ENCODE measurements at regions not wholly inside any gene's neighbourhood (a gene's known extent, or its start where the extent isn't known, plus 50 kb on each side); places are given as distances from the start of the nearest gene placed in this dataset.

- Histone ChIP-seq H2AFZ (no peak overlapping the region), H3K4me2 (no peak overlapping the region), H3K36me3 (ENCODE audit: low read depth) (no peaks in the 10 kb centered on the region), H3K79me2 (ENCODE audit: low read depth) (no peaks in the 10 kb centered on the region), H4K20me1 (ENCODE audit: insufficient read depth) (no peaks in the 10 kb centered on the region), H3K27me3 (ENCODE audit: insufficient read depth, low read depth) (no peaks in the 10 kb centered on the region), H3K9me2 (ENCODE audit: insufficient read depth) (no peaks in the 10 kb centered on the region), H3K9me3 (ENCODE audit: insufficient read depth, low read depth) (no peaks in the 10 kb centered on the region), H3K4me1 (replicated peaks; ENCODE audit: insufficient read depth) (no peaks in the 10 kb centered on the region), H3F3A (ENCODE audit: insufficient read depth, low read depth) (no peaks in the 10 kb centered on the region), H3K27ac (no peak overlapping the region), H3K4me3 (no peak overlapping the region)
- no peak for TF ChIP-seq EZH2 (IDR thresholded peaks at IDR 0.05; ENCODE audit: low read depth)
- no peak for TF ChIP-seq CTCF (conservative IDR thresholded peaks at IDR 0.05)
- no TSS peak for BruUV-seq (replicated peaks)
- intact Hi-C loops (cut with micrococcal nuclease; ENCODE audit: unreplicated experiment), result no loop called here
- ChIA-PET POLR2A (ENCODE audit: unreplicated experiment) (no interaction called here), CTCF (no interaction called here)
- no peak for DNase-seq
These were observed 191.7 kb upstream of the GADL1 start for GRCh38 chr3:31086148-31086547.

GRCh38 chr3:31086698-31087097, 192.2 kb upstream of the GADL1 start:
- Histone ChIP-seq H3K27ac (no peak overlapping the region), H2AFZ (no peak overlapping the region), H3F3A (ENCODE audit: insufficient read depth, low read depth) (no peaks in the 10 kb centered on the region), H3K9me3 (ENCODE audit: insufficient read depth, low read depth) (no peaks in the 10 kb centered on the region), H3K4me1 (replicated peaks; ENCODE audit: insufficient read depth) (no peaks in the 10 kb centered on the region), H3K9me2 (ENCODE audit: insufficient read depth) (no peaks in the 10 kb centered on the region), H3K4me3 (no peak overlapping the region), H3K79me2 (ENCODE audit: low read depth) (no peaks in the 10 kb centered on the region), H3K27me3 (ENCODE audit: insufficient read depth, low read depth) (no peaks in the 10 kb centered on the region), H3K4me2 (no peak overlapping the region), H4K20me1 (ENCODE audit: insufficient read depth) (no peaks in the 10 kb centered on the region), H3K36me3 (ENCODE audit: low read depth) (no peaks in the 10 kb centered on the region)
- no peak for DNase-seq
- POLR2A ChIA-PET (ENCODE audit: unreplicated experiment), result no interaction called here
- intact Hi-C loops (cut with micrococcal nuclease; ENCODE audit: unreplicated experiment), result no loop called here
- TF ChIP-seq EZH2 (IDR thresholded peaks at IDR 0.05; ENCODE audit: low read depth) (no peak), CTCF (conservative IDR thresholded peaks at IDR 0.05) (no peak)
- no TSS peak for BruUV-seq (replicated peaks)
- CTCF ChIA-PET, result no interaction called here

- CTCF ChIA-PET, result no interaction called here
These were observed 197.3 kb upstream of the GADL1 start for GRCh38 chr3:31091748-31092147.

More at GRCh38 chr3:31091748-31092147, 197.3 kb upstream of the GADL1 start:
- H3F3A ChIP-seq (ENCODE audit: insufficient read depth, low read depth), result no peaks in the 10 kb centered on the region
- intact Hi-C loops (cut with micrococcal nuclease; ENCODE audit: unreplicated experiment), result no loop called here
- no peak for TF ChIP-seq EZH2 (IDR thresholded peaks at IDR 0.05; ENCODE audit: low read depth)
- TF ChIP-seq CTCF (conservative IDR thresholded peaks at IDR 0.05), result no peak
- no peak overlapping the region for H3K4me2 ChIP-seq
- H3K27ac ChIP-seq, result no peak overlapping the region
- no peaks in the 10 kb centered on the region for H3K9me3 ChIP-seq (ENCODE audit: insufficient read depth, low read depth)
- H4K20me1 ChIP-seq (ENCODE audit: insufficient read depth), result no peaks in the 10 kb centered on the region
- no peaks in the 10 kb centered on the region for H3K9me2 ChIP-seq (ENCODE audit: insufficient read depth)
- no peaks in the 10 kb centered on the region for H3K79me2 ChIP-seq (ENCODE audit: low read depth)
- no peak overlapping the region for H2AFZ ChIP-seq
- H3K4me1 ChIP-seq (replicated peaks; ENCODE audit: insufficient read depth), result no peaks in the 10 kb centered on the region
- no peak overlapping the region for H3K4me3 ChIP-seq
- H3K36me3 ChIP-seq (ENCODE audit: low read depth), result no peaks in the 10 kb centered on the region
- no peak for DNase-seq
- no TSS peak for BruUV-seq (replicated peaks)
- no peaks in the 10 kb centered on the region for H3K27me3 ChIP-seq (ENCODE audit: insufficient read depth, low read depth)
- POLR2A ChIA-PET (ENCODE audit: unreplicated experiment), result no interaction called here
